H9 (cell line): ENCODE measurements at regions not wholly inside any gene's neighbourhood (a gene's known extent, or its start where the extent isn't known, plus 50 kb on each side); places are given as distances from the start of the nearest gene placed in this dataset.

Experiments
- DNase-seq: peaks from one replicate; pipeline ENCODE4 v3.0.0-alpha.2; 2017
- H2AFZ ChIP-seq: one replicate; pipeline ENCODE4 v1.6.1; 2013; ENCODE audit warnings: mild to moderate bottlenecking, low read length, control low read depth, moderate library complexity
- H2AK5ac ChIP-seq: 2 replicates; pipeline ENCODE4 v1.6.1; 2013; ENCODE audit warnings: low read length, control low read depth, mixed read lengths; ENCODE audit not compliant: insufficient read length
- H2BK120ac ChIP-seq: one replicate; pipeline ENCODE4 v1.6.1; 2013; ENCODE audit warnings: low read depth, mild to moderate bottlenecking, low read length, control low read depth, inconsistent platforms; ENCODE audit not compliant: poor library complexity, severe bottlenecking
- H2BK12ac ChIP-seq: 2 replicates; pipeline ENCODE4 v1.6.1; 2013; ENCODE audit warnings: low read length, control low read depth, mixed read lengths, low read depth; ENCODE audit not compliant: insufficient read length
- H2BK15ac ChIP-seq: 2 replicates; pipeline ENCODE4 v1.6.1; 2013; ENCODE audit warnings: low read depth, low read length, control low read depth
- H2BK20ac ChIP-seq: one replicate; pipeline ENCODE4 v1.6.1; 2013; ENCODE audit warnings: low read depth, mild to moderate bottlenecking, low read length, control low read depth, inconsistent platforms; ENCODE audit not compliant: poor library complexity, severe bottlenecking
- H2BK5ac ChIP-seq: 2 replicates; pipeline ENCODE4 v1.6.1; 2013; ENCODE audit warnings: low read length, control low read depth, mixed read lengths; ENCODE audit not compliant: insufficient read length
- H3K14ac ChIP-seq: 2 replicates; pipeline ENCODE4 v1.6.1; 2013; ENCODE audit warnings: low read length, control low read depth; ENCODE audit not compliant: insufficient read depth
- H3K18ac ChIP-seq: 2 replicates; pipeline ENCODE4 v1.6.1; 2013; ENCODE audit warnings: low read depth, mild to moderate bottlenecking, mixed read lengths, low read length, control low read depth; ENCODE audit not compliant: insufficient read length
- H3K23ac ChIP-seq: 2 replicates; pipeline ENCODE4 v1.6.1; 2013; ENCODE audit warnings: low read length, control low read depth, mixed read lengths, low read depth; ENCODE audit not compliant: insufficient read length
- H3K23me2 ChIP-seq: 2 replicates; pipeline ENCODE4 v1.6.1; 2013; ENCODE audit warnings: low read depth, mild to moderate bottlenecking, mixed read lengths, low read length, control low read depth; ENCODE audit not compliant: insufficient read length, poor library complexity, severe bottlenecking
- H3K27ac ChIP-seq: 2 replicates; pipeline ENCODE4 v1.5.1; 2013; ENCODE audit warnings: low read length, control low read depth, mixed read lengths, low read depth; ENCODE audit not compliant: insufficient read length
- H3K27me3 ChIP-seq: 2 replicates; pipeline ENCODE4 v1.6.1; 2013; ENCODE audit warnings: low read length, control low read depth, inconsistent platforms; ENCODE audit not compliant: insufficient read depth
- H3K4ac ChIP-seq: 2 replicates; pipeline ENCODE4 v1.6.1; 2013; ENCODE audit warnings: low read depth, mild to moderate bottlenecking, control low read depth, inconsistent platforms, low read length, moderate library complexity
- H3K4me1 ChIP-seq: 2 replicates; pipeline ENCODE4 v1.6.1; 2013; ENCODE audit warnings: low read length, control low read depth, inconsistent platforms; ENCODE audit not compliant: insufficient read depth
- H3K4me2 ChIP-seq: 2 replicates; pipeline ENCODE4 v1.6.1; 2013; ENCODE audit warnings: low read length, control low read depth, mixed read lengths; ENCODE audit not compliant: insufficient read length, insufficient read depth
- H3K56ac ChIP-seq: 2 replicates; pipeline ENCODE4 v1.6.1; 2013; ENCODE audit warnings: low read depth, mild to moderate bottlenecking, mixed read lengths, low read length, control low read depth; ENCODE audit not compliant: insufficient read length
- H3K79me1 ChIP-seq: 2 replicates; pipeline ENCODE4 v1.6.1; 2013; ENCODE audit warnings: low read depth, mild to moderate bottlenecking, moderate library complexity, low read length, control low read depth, inconsistent platforms; ENCODE audit not compliant: insufficient read depth, poor library complexity, severe bottlenecking
- H3K79me2 ChIP-seq: 2 replicates; pipeline ENCODE4 v1.6.1; 2013; ENCODE audit warnings: low read length, control low read depth, inconsistent platforms; ENCODE audit not compliant: insufficient read depth
- H3K9ac ChIP-seq: 2 replicates; pipeline ENCODE4 v1.6.1; 2013; ENCODE audit warnings: low read length, control low read depth, mixed read lengths; ENCODE audit not compliant: insufficient read length; ENCODE audit errors: extremely low read depth
- H3K9me3 ChIP-seq: one replicate; pipeline ENCODE4 v1.6.1; 2013; ENCODE audit warnings: low read depth, low read length, inconsistent platforms; ENCODE audit not compliant: control insufficient read depth
- H3T11ph ChIP-seq: one replicate; pipeline ENCODE4 v1.6.1; 2013; ENCODE audit warnings: mild to moderate bottlenecking, low read length, control low read depth, inconsistent platforms
- H4K20me1 ChIP-seq: one replicate; pipeline ENCODE4 v1.6.1; 2013; ENCODE audit not compliant: control insufficient read depth, insufficient read length, insufficient read depth
- H4K5ac ChIP-seq: 2 replicates; pipeline ENCODE4 v1.6.1; 2013; ENCODE audit warnings: low read depth, mild to moderate bottlenecking, mixed read lengths, low read length, control low read depth; ENCODE audit not compliant: insufficient read length
- H4K8ac ChIP-seq: replicated peaks from 2 replicates; pipeline ENCODE4 v1.6.1; 2013; ENCODE audit warnings: low read length, control low read depth, mixed read lengths, low read depth; ENCODE audit not compliant: insufficient read length
- H4K91ac ChIP-seq: 2 replicates; pipeline ENCODE4 v1.6.1; 2013; ENCODE audit warnings: low read depth, mild to moderate bottlenecking, moderate library complexity, mixed read lengths, low read length, control low read depth; ENCODE audit not compliant: insufficient read length
- H3K27ac Mint-ChIP-seq, 3 experiments: 2 replicates in 2 of 3; 3 replicates in 1 of 3; pipeline ENCODE4 v1.8.0; 2020 to 2021; ENCODE audit warnings: mixed read lengths in 3 of 3, mild to moderate bottlenecking in 1 of 3, moderate library complexity in 1 of 3
- H3K27me3 Mint-ChIP-seq: 2 replicates; pipeline ENCODE4 v1.8.0; 2021; ENCODE audit warnings: low read depth, mild to moderate bottlenecking, moderate library complexity, mixed read lengths
- H3K36me3 Mint-ChIP-seq, 3 experiments: 2 replicates in 2 of 3; 3 replicates in 1 of 3; pipeline ENCODE4 v1.8.0; 2020 to 2021; ENCODE audit warnings: low read depth in 3 of 3, mixed read lengths in 3 of 3; ENCODE audit not compliant: insufficient read depth in 1 of 3
- H3K4me1 Mint-ChIP-seq, 2 experiments: 2 replicates each; pipeline ENCODE4 v1.8.0; 2020; ENCODE audit warnings: mixed read lengths in 2 of 2
- H3K4me3 Mint-ChIP-seq, 2 experiments: 2 replicates in 1 of 2; 3 replicates in 1 of 2; pipeline ENCODE4 v1.8.0; 2020 to 2021; ENCODE audit warnings: mild to moderate bottlenecking in 2 of 2, mixed read lengths in 2 of 2, moderate library complexity in 1 of 2
- H3K9me3 Mint-ChIP-seq, 2 experiments: 2 replicates in 1 of 2; 3 replicates in 1 of 2; pipeline ENCODE4 v1.8.0; 2020; ENCODE audit warnings: mild to moderate bottlenecking in 2 of 2, mixed read lengths in 2 of 2, moderate library complexity in 1 of 2
- CTCF ChIP-seq: fragments of 200-600 bp; sonication (generic); conservative IDR thresholded peaks from 3 replicates; pipeline ENCODE4 v1.8.0; 2021; ENCODE audit warnings: antibody characterized with exemption, mild to moderate bottlenecking
- WGBS: extraction: QIAGEN DNeasy Blood & Tissue Kit; methylation state at CpG from one replicate; pipeline ENCODE4 v1.1.7; 2013; ENCODE audit warnings: missing lambda C conversion rate, low lambda C conversion rate, mixed read lengths; ENCODE audit not compliant: insufficient read length; ENCODE audit errors: extremely low coverage; 5-methylcytosine and 5-hydroxymethylcytosine counted together

- Histone ChIP-seq H3K23me2 (no peaks in the 10 kb centered on the region), H2BK20ac (no peak overlapping the region), H2AFZ (no peak overlapping the region), H3K56ac (no peak overlapping the region), H4K91ac (no peak overlapping the region), H2BK15ac (no peak overlapping the region), H3K79me1 (no peaks in the 10 kb centered on the region), H2AK5ac (no peak overlapping the region), H3K4ac (no peak overlapping the region), H3K4me2 (no peak overlapping the region), H3K27ac (no peak overlapping the region), H3K79me2 (no peaks in the 10 kb centered on the region), H3K9me3 (no peaks in the 10 kb centered on the region), H3K9ac (no peak overlapping the region), H3T11ph (no peak overlapping the region), H4K8ac (no peak overlapping the region), H2BK5ac (no peak overlapping the region), H4K5ac (no peak overlapping the region), H3K27me3 (no peaks in the 10 kb centered on the region), H3K23ac (no peak overlapping the region), H3K4me1 (peaks cover 7% of the 10 kb centered on the region; the same call in 1 of the 2 replicates), H2BK120ac (no peak overlapping the region), H3K18ac (no peak overlapping the region), H3K14ac (no peak overlapping the region), H4K20me1 (no peaks in the 10 kb centered on the region), H2BK12ac (no peak overlapping the region)
- H3K27ac Mint-ChIP-seq: no peak overlapping the region; a peak in 1 of 7 replicates
- no CpG with 5 or more reads among the region's 3 CpGs for WGBS
- H3K36me3 Mint-ChIP-seq: peaks cover 7 to 19% (median 7%) of the 10 kb centered on the region in 3 experiments
- no peak for TF ChIP-seq CTCF
- H3K4me1 Mint-ChIP-seq: peaks cover 27 to 30% of the 10 kb centered on the region in 2 experiments
- H3K27me3 Mint-ChIP-seq: peaks cover 1% of the 10 kb centered on the region; the same call in 1 of the 2 replicates
- H3K4me3 Mint-ChIP-seq: no peak overlapping the region
- no peak for DNase-seq
- peaks cover 6 to 62% of the 10 kb centered on the region in 2 experiments for H3K9me3 Mint-ChIP-seq
These were observed 166.5 kb upstream of the PPP1R2C start for GRCh38 chrX:42944381-42944998.
